Type B pancreatic cell (in vitro differentiated cells): ENCODE measurements at regions not wholly inside any gene's neighbourhood (a gene's known extent, or its start where the extent isn't known, plus 50 kb on each side); places are given as distances from the start of the nearest gene placed in this dataset.

Experiments
- DNase-seq: peaks from one replicate; pipeline ENCODE4 v3.0.0; 2021; ENCODE audit warnings: mixed read lengths; ENCODE audit not compliant: unreplicated experiment; ENCODE audit errors: extremely low spot score
- H3K27ac Mint-ChIP-seq: 2 replicates; pipeline ENCODE4 v1.8.0; 2021; ENCODE audit warnings: mild to moderate bottlenecking, mixed read lengths
- H3K27me3 Mint-ChIP-seq: 2 replicates; pipeline ENCODE4 v1.8.0; 2021; ENCODE audit warnings: mixed read lengths
- H3K36me3 Mint-ChIP-seq: 2 replicates; pipeline ENCODE4 v1.8.0; 2021; ENCODE audit warnings: mixed read lengths
- H3K4me1 Mint-ChIP-seq: one replicate; pipeline ENCODE4 v1.8.0; 2021; ENCODE audit warnings: mixed read lengths; ENCODE audit not compliant: unreplicated experiment
- H3K4me3 Mint-ChIP-seq: 2 replicates; pipeline ENCODE4 v1.8.0; 2021; ENCODE audit warnings: mild to moderate bottlenecking, mixed read lengths
- H3K9me3 Mint-ChIP-seq: 2 replicates; pipeline ENCODE4 v1.8.0; 2021; ENCODE audit warnings: mixed read lengths
- CTCF ChIP-seq: fragments of 200-600 bp; sonication (generic); conservative IDR thresholded peaks from 2 replicates; pipeline ENCODE4 v1.5.0; 2021; ENCODE audit warnings: antibody characterized with exemption, mild to moderate bottlenecking

DNA sequence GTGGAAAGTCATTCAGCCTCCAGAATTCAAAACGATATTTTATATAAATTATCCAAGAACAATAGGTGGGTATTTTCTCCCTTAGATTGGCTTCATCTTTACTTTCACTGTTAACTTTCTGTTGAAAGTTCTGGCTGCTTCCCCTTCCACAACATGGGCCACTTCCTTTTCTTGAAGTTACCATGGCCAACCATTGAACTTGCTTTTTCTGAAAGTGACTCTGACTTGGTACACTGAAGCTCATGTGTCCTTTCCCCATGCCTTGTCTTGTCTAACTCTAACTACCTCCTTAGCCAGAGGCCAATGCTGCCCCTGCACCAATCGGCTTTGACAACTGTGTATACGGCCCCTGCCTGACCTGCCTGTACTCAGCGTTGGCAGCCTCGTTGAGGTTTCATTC is 225.2 kb downstream of the FAT3 start:
- no peak for DNase-seq
- no peak for TF ChIP-seq CTCF
- H3K9me3 Mint-ChIP-seq = no peaks in the 10 kb centered on the region
- peaks cover 29% of the 10 kb centered on the region for H3K4me1 Mint-ChIP-seq
- H3K27me3 Mint-ChIP-seq = no peaks in the 10 kb centered on the region
- no peaks in the 10 kb centered on the region for H3K36me3 Mint-ChIP-seq
- no peak overlapping the region for H3K4me3 Mint-ChIP-seq
- no peak overlapping the region for H3K27ac Mint-ChIP-seq

- no peaks in the 10 kb centered on the region for H3K9me3 Mint-ChIP-seq
- no peaks in the 10 kb centered on the region for H3K27me3 Mint-ChIP-seq
- no peak for DNase-seq
- TF ChIP-seq CTCF = no peak
- no peaks in the 10 kb centered on the region for H3K36me3 Mint-ChIP-seq
- no peak overlapping the region for H3K4me3 Mint-ChIP-seq
- H3K4me1 Mint-ChIP-seq = peaks cover 23% of the 10 kb centered on the region
- H3K27ac Mint-ChIP-seq = no peak overlapping the region
Measured at GRCh38 chr11:92451063-92451462, 226.4 kb downstream of the FAT3 start.

- DNase-seq = no peak
- no peak for TF ChIP-seq CTCF
- Mint-ChIP-seq H3K27me3 (no peaks in the 10 kb centered on the region), H3K9me3 (no peaks in the 10 kb centered on the region), H3K4me1 (peaks cover 12% of the 10 kb centered on the region), H3K4me3 (no peak overlapping the region), H3K36me3 (no peaks in the 10 kb centered on the region), H3K27ac (no peak overlapping the region)
Measured at GRCh38 chr11:92453055-92453454, 228.4 kb downstream of the FAT3 start.

- no peak for DNase-seq
- TF ChIP-seq CTCF = no peak
- Mint-ChIP-seq H3K27me3 (no peaks in the 10 kb centered on the region), H3K4me3 (no peak overlapping the region), H3K9me3 (no peaks in the 10 kb centered on the region), H3K4me1 (peaks cover 16% of the 10 kb centered on the region), H3K27ac (no peak overlapping the region), H3K36me3 (no peaks in the 10 kb centered on the region)
Measured at GRCh38 chr11:92455210-92455790, 230.7 kb downstream of the FAT3 start.

- no peak overlapping the region for H3K27ac Mint-ChIP-seq
Measured at GRCh38 chr11:92457250-92457649, 232.6 kb downstream of the FAT3 start.

More at GRCh38 chr11:92457250-92457649, 232.6 kb downstream of the FAT3 start:
- H3K36me3 Mint-ChIP-seq = no peaks in the 10 kb centered on the region
- no peaks in the 10 kb centered on the region for H3K9me3 Mint-ChIP-seq
- H3K4me3 Mint-ChIP-seq = no peak overlapping the region
- H3K27me3 Mint-ChIP-seq = no peaks in the 10 kb centered on the region
- DNase-seq = no peak
- H3K4me1 Mint-ChIP-seq = peaks cover 20% of the 10 kb centered on the region
- no peak for TF ChIP-seq CTCF
